T47D (cell line): ENCODE measurements at regions not wholly inside any gene's neighbourhood (a gene's known extent, or its start where the extent isn't known, plus 50 kb on each side); places are given as distances from the start of the nearest gene placed in this dataset.

ENCODE experiments used
- DNase-seq, 2 experiments: peaks; one replicate each; pipeline versions ENCODE4 v3.0.0 to v3.0.0-alpha.2; 2011 to 2012; ENCODE audit warnings: low read depth in 1 of 2, low spot score in 1 of 2
- JUND ChIP-seq: IDR thresholded peaks from 2 replicates; pipeline ENCODE4 v1.6.1; 2012; ENCODE audit warnings: low read depth
- in situ Hi-C: cut with HindIII; loops from 2 replicates; pipeline ENCODE4 v1.10.0; 2016; ENCODE audit warnings: low sequenced_read_pairs, low pct_unique_long_range_greater_than_20kb

- no peak for TF ChIP-seq JUND
- DNase-seq: no peak
- in situ Hi-C loops: no loop called here
Measured at GRCh38 chr16:79407461-79408135, 192.9 kb downstream of the MAF start.

GRCh38 chr16:79407005-79407404, 193.5 kb downstream of the MAF start:
- no peak for TF ChIP-seq JUND
- in situ Hi-C loops: no loop called here
- no peak for DNase-seq

GRCh38 chr16:79404571-79404970, 196.0 kb downstream of the MAF start:
- in situ Hi-C loops: no loop called here
- TF ChIP-seq JUND: no peak
- DNase-seq: no peak

- TF ChIP-seq JUND: no peak
- DNase-seq: no peak
- in situ Hi-C loops: no loop called here
Measured at GRCh38 chr16:79403534-79403933, 197.0 kb downstream of the MAF start.

- TF ChIP-seq JUND: no peak
- in situ Hi-C loops: no loop called here
Measured at GRCh38 chr16:79402920-79403319, 197.6 kb downstream of the MAF start.

GRCh38 chr16:79402356-79402755, 198.2 kb downstream of the MAF start:
- no peak for DNase-seq
- in situ Hi-C loops: no loop called here
- TF ChIP-seq JUND: no peak

More at GRCh38 chr16:79402920-79403319, 197.6 kb downstream of the MAF start:
- DNase-seq: no peak

GRCh38 chr16:79401782-79402181, 198.8 kb downstream of the MAF start:
- no peak for DNase-seq
- no peak for TF ChIP-seq JUND
- in situ Hi-C loops: no loop called here

GRCh38 chr16:79401157-79401556, 199.4 kb downstream of the MAF start:
- in situ Hi-C loops: no loop called here
- DNase-seq: no peak
- TF ChIP-seq JUND: no peak

GRCh38 chr16:79400462-79401149, 199.9 kb downstream of the MAF start:
- TF ChIP-seq JUND: no peak
- no peak for DNase-seq
- in situ Hi-C loops: no loop called here

GRCh38 chr16:79395591-79395990, 204.9 kb downstream of the MAF start:
- in situ Hi-C loops: no loop called here
- DNase-seq: no peak
- TF ChIP-seq JUND: no peak

- no peak for DNase-seq
- no peak for TF ChIP-seq JUND
- in situ Hi-C loops: no loop called here
Measured at GRCh38 chr16:79394206-79394605, 206.3 kb downstream of the MAF start.

- no peak for TF ChIP-seq JUND
- no peak for DNase-seq
- in situ Hi-C loops: no loop called here
Measured at GRCh38 chr16:79393564-79393963, 207.0 kb downstream of the MAF start.

GRCh38 chr16:79393127-79393526, 207.4 kb downstream of the MAF start:
- no peak for DNase-seq
- in situ Hi-C loops: no loop called here
- no peak for TF ChIP-seq JUND
